Stomach (tissue), 4 donors: ENCODE measurements at regions not wholly inside any gene's neighbourhood (a gene's known extent, or its start where the extent isn't known, plus 50 kb on each side); places are given as distances from the start of the nearest gene placed in this dataset.

Experiments
- POLR2A ChIP-seq, 4 donors: fragments of 450-650 bp; IDR thresholded peaks; one replicate each; pipeline ENCODE4 v1.6.1; 2016; ENCODE audit warnings: antibody characterized with exemption in 4 of 4, control low read depth in 2 of 4, mild to moderate bottlenecking in 1 of 4, moderate library complexity in 1 of 4
- TF ChIP-seq, protein P1 (sequence below), 7 experiments: fragments of 450-650 bp in 4 of 7; fragments of 200-600 bp in 3 of 7; sonication (generic) in 3 of 7; IDR thresholded peaks; one replicate each; pipeline ENCODE4 v1.5.1; 2016 to 2019; ENCODE audit warnings: antibody characterized with exemption in 7 of 7, control low read depth in 2 of 7, mild to moderate bottlenecking in 1 of 7

DNA sequence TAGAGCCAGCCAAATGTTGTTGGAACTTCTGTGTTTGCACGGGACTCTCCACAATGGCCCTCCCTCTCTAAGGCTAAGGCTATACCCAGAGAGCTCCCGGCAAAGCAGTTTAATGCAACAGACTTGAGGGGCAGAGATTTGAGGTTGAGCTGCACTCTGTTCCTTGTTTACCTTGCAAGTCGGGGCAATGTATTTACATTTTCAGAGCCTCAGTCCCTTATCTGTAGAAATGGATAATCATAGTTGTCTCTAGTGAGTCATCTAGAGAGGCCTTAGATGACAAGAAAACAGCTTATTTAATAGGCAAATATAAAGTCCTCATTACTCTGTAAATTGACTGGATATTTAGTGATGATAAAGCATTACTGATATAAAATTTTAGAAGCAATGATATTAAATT lies 917.7 kb downstream of the MCTP2 start:
- TF ChIP-seq, protein P1, sequence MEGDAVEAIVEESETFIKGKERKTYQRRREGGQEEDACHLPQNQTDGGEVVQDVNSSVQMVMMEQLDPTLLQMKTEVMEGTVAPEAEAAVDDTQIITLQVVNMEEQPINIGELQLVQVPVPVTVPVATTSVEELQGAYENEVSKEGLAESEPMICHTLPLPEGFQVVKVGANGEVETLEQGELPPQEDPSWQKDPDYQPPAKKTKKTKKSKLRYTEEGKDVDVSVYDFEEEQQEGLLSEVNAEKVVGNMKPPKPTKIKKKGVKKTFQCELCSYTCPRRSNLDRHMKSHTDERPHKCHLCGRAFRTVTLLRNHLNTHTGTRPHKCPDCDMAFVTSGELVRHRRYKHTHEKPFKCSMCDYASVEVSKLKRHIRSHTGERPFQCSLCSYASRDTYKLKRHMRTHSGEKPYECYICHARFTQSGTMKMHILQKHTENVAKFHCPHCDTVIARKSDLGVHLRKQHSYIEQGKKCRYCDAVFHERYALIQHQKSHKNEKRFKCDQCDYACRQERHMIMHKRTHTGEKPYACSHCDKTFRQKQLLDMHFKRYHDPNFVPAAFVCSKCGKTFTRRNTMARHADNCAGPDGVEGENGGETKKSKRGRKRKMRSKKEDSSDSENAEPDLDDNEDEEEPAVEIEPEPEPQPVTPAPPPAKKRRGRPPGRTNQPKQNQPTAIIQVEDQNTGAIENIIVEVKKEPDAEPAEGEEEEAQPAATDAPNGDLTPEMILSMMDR (IDR thresholded peaks at IDR 0.05): no peak
- no peak for TF ChIP-seq POLR2A (IDR thresholded peaks at IDR 0.05)
